ENCODE measurements at regions not wholly inside any gene's neighbourhood (a gene's known extent, or its start where the extent isn't known, plus 50 kb on each side); places are given as distances from the start of the nearest gene placed in this dataset.

DNA sequence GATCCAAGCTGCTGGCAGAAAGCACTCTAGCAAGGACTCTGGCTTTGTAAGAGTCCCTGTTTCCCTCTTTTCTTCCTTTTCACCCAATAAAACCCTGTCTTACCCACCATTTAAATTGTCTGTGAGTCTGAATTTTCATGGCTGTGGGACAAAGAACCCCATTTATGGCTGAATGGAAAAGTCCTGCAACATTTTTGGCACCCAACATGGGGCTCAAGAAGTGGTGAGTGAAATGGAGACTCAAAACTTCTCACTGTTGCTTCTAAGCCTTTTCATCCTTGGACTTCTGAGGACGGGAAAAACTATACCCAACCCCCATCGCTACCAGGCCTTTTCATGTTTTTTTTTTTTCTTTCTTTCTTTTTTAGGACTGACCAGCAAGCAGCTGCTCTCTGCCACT, 329.5 kb upstream of the CWC22 start:
- H3K27me3 Mint-ChIP-seq (ENCODE audit: low read depth): peaks cover under 1% of the 10 kb centered on the region
- no peaks in the 10 kb centered on the region for H3K4me1 Mint-ChIP-seq (ENCODE audit: low read depth)
- H3K27ac Mint-ChIP-seq (ENCODE audit: unreplicated experiment): no peak overlapping the region
- H3K9me3 Mint-ChIP-seq (ENCODE audit: low read depth): peaks cover 56% of the 10 kb centered on the region
- no peak overlapping the region for H3K4me3 Mint-ChIP-seq (ENCODE audit: unreplicated experiment)
- DNase-seq (ENCODE audit: low spot score): no peak
- H3K36me3 Mint-ChIP-seq (ENCODE audit: low read depth): peaks cover 20% of the 10 kb centered on the region
- TF ChIP-seq, protein P1, sequence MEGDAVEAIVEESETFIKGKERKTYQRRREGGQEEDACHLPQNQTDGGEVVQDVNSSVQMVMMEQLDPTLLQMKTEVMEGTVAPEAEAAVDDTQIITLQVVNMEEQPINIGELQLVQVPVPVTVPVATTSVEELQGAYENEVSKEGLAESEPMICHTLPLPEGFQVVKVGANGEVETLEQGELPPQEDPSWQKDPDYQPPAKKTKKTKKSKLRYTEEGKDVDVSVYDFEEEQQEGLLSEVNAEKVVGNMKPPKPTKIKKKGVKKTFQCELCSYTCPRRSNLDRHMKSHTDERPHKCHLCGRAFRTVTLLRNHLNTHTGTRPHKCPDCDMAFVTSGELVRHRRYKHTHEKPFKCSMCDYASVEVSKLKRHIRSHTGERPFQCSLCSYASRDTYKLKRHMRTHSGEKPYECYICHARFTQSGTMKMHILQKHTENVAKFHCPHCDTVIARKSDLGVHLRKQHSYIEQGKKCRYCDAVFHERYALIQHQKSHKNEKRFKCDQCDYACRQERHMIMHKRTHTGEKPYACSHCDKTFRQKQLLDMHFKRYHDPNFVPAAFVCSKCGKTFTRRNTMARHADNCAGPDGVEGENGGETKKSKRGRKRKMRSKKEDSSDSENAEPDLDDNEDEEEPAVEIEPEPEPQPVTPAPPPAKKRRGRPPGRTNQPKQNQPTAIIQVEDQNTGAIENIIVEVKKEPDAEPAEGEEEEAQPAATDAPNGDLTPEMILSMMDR (IDR thresholded peaks at IDR 0.05): no peak

DNA sequence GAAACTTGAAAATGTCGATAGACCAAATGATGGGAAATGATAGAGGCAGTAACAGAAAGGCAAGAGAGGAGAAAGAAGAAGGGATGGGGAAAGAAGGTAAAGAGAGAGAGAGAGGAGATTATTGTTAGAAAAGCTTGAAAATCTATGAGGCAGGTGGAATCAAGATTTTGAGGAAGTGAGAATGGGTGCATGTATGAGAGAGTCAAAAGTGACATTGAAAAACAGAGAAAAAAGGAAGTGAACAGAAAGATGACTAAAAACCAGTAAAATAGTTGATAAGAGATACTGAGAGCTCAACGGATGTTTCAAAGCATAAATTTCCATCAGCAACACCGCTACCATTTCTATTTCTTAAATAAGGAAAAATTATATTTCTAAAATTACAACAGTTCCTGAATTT, 327.4 kb upstream of the CWC22 start:
- no peaks in the 10 kb centered on the region for H3K4me1 Mint-ChIP-seq (ENCODE audit: low read depth)
- peaks cover 4% of the 10 kb centered on the region for H3K27me3 Mint-ChIP-seq (ENCODE audit: low read depth)
- peaks cover 22% of the 10 kb centered on the region for H3K36me3 Mint-ChIP-seq (ENCODE audit: low read depth)
- no peak overlapping the region for H3K27ac Mint-ChIP-seq (ENCODE audit: unreplicated experiment)
- TF ChIP-seq, protein P1 (IDR thresholded peaks at IDR 0.05): no peak
- H3K9me3 Mint-ChIP-seq (ENCODE audit: low read depth): peaks cover 52% of the 10 kb centered on the region
- H3K4me3 Mint-ChIP-seq (ENCODE audit: unreplicated experiment): no peak overlapping the region
- DNase-seq (ENCODE audit: low spot score): no peak

DNA sequence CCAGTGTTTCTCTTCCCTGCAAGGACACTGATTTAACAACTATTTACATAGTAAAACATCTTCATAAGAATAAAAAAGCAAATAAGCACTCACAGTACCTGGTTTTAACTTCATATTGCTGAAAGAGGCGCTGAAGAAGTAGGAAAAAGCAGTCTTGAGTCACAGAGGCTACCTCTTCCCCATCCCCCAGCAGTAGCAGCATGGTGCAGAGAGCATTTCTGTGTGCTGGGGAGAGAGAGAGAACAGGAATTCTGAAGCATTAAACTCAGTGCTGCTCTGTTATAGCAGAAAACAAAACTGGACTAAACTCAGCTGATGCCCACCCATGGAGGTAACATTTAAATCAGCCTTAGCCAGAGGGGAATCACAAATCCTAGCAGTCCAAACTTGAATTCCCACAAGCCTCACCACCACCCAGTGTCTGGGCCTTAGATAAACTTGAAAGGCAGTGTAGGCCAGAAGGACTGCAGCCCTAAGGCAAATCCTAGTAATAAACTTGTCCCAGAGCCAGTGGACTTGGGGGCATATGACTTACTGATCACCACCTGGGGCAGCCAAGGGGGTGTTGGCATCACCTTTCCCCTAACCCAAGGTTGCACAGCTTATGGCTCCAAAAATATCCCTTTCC, 321.8 kb upstream of the CWC22 start:
- H3K4me1 Mint-ChIP-seq (ENCODE audit: low read depth): no peaks in the 10 kb centered on the region
- H3K27me3 Mint-ChIP-seq (ENCODE audit: low read depth): peaks cover 4% of the 10 kb centered on the region
- no peak overlapping the region for H3K4me3 Mint-ChIP-seq (ENCODE audit: unreplicated experiment)
- TF ChIP-seq, protein P1 (IDR thresholded peaks at IDR 0.05): no peak
- DNase-seq (ENCODE audit: low spot score): no peak
- peaks cover 6% of the 10 kb centered on the region for H3K36me3 Mint-ChIP-seq (ENCODE audit: low read depth)
- peaks cover 18% of the 10 kb centered on the region for H3K9me3 Mint-ChIP-seq (ENCODE audit: low read depth)
- H3K27ac Mint-ChIP-seq (ENCODE audit: unreplicated experiment): no peak overlapping the region

DNA sequence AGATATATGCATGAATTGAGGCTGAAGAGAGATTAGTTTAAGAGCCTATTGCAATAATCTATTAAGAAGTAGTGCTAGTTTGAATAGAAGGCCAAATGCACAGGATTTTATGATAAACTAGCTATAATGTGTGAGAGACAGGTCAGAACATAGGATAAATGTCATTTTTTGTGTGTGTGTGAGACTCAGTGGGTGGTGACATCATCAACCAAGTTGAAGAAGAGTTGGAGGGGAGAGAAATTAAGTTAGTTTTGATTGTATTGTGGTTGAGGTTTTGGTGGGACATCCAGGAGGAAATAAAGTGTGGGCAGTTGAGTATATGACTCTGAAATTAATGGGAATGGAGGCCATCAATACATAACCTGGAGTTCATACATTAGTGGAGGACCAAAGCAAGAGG, 320.1 kb upstream of the CWC22 start:
- H3K9me3 Mint-ChIP-seq (ENCODE audit: low read depth): peaks cover 6% of the 10 kb centered on the region
- H3K36me3 Mint-ChIP-seq (ENCODE audit: low read depth): peaks cover 4% of the 10 kb centered on the region
- H3K4me1 Mint-ChIP-seq (ENCODE audit: low read depth): no peaks in the 10 kb centered on the region
- DNase-seq (ENCODE audit: low spot score): no peak
- H3K4me3 Mint-ChIP-seq (ENCODE audit: unreplicated experiment): no peak overlapping the region
- H3K27me3 Mint-ChIP-seq (ENCODE audit: low read depth): peaks cover 4% of the 10 kb centered on the region
- TF ChIP-seq, protein P1 (IDR thresholded peaks at IDR 0.05): no peak
- H3K27ac Mint-ChIP-seq (ENCODE audit: unreplicated experiment): no peak overlapping the region

DNA sequence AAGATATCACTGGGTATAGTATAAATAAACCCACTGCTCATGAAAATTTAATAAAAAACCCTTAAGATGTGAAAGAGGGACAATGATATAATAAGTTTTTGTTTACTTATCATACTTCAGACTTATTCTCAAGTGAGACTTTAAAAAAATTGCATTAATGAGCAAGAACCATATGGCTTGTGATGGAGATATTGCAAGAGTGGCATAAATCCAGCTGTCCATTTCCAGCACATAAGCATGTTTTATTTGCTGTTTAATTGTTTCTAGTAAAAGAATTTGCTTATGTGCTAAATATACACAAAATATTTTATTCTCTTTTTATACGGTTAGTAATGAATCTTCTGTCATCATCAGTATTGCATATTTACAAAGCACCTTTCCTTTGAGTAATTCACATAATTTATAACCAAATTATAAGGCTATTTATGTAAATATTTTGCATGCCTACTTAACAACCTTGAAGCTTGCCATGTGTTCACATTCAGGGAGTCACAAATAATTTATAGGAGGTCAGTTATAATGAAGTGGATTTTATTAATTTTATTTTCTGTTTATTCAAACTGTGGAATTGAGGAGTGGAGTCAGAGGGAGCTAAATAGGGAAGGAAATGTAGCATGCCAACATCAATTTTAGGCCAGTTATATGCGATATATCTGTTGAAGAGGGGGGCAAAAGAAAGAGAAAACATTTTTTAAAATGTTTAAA, 318.5 kb upstream of the CWC22 start:
- Mint-ChIP-seq H3K27ac (ENCODE audit: unreplicated experiment) (no peak overlapping the region), H3K4me1 (ENCODE audit: low read depth) (no peaks in the 10 kb centered on the region), H3K36me3 (ENCODE audit: low read depth) (peaks cover 1% of the 10 kb centered on the region), H3K27me3 (ENCODE audit: low read depth) (no peaks in the 10 kb centered on the region), H3K9me3 (ENCODE audit: low read depth) (no peaks in the 10 kb centered on the region), H3K4me3 (ENCODE audit: unreplicated experiment) (no peak overlapping the region)
- TF ChIP-seq, protein P1 (IDR thresholded peaks at IDR 0.05): no peak
- DNase-seq (ENCODE audit: low spot score): no peak
